Suprapubic skin (tissue), 4 donors: ENCODE measurements at regions not wholly inside any gene's neighbourhood (a gene's known extent, or its start where the extent isn't known, plus 50 kb on each side); places are given as distances from the start of the nearest gene placed in this dataset.

Experiments
- EP300 ChIP-seq: sonication (generic); formaldehyde crosslinking; IDR thresholded peaks from one replicate; pipeline ENCODE4 v1.6.1; 2017; ENCODE audit warnings: antibody characterized with exemption
- POLR2A ChIP-seq, 2 donors: fragments of 450-650 bp; IDR thresholded peaks; one replicate each; pipeline ENCODE4 v1.6.1; 2017; ENCODE audit warnings: antibody characterized with exemption in 2 of 2, mild to moderate bottlenecking in 2 of 2, moderate library complexity in 2 of 2
- POLR2AphosphoS5 ChIP-seq, 3 donors: sonication (generic); formaldehyde crosslinking; IDR thresholded peaks; one replicate each; pipeline ENCODE4 v1.6.1; 2017; ENCODE audit warnings: antibody characterized with exemption in 3 of 3
- TF ChIP-seq, protein P1 (sequence below), 2 donors: fragments of 200-600 bp in 1 of 2; fragments of 450-650 bp in 1 of 2; sonication (generic) in 1 of 2; IDR thresholded peaks; one replicate each; pipeline ENCODE4 v1.5.1; 2016 to 2019; ENCODE audit warnings: antibody characterized with exemption in 2 of 2, mild to moderate bottlenecking in 1 of 2, moderate library complexity in 1 of 2

DNA sequence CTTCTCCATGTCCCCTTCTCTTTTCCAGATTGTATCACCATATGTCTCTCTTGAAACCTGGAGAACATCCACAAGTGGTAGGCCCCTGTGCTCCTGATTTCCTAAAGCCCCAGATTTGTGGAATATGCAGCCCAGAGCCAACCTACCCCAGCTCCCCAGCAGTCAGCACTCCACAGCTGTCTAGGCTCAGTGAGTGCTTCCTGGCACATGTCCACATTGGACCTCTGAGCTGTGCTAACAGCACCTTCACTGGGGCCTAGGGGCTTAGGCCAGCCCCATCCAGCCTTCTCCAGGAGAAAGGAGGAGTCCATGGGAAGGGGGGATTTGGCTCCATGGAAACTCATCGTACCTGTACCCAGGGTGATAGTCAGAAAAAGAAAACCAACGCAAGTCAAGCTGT, 192.7 kb downstream of the FGFR2 start:
- TF ChIP-seq, protein P1, sequence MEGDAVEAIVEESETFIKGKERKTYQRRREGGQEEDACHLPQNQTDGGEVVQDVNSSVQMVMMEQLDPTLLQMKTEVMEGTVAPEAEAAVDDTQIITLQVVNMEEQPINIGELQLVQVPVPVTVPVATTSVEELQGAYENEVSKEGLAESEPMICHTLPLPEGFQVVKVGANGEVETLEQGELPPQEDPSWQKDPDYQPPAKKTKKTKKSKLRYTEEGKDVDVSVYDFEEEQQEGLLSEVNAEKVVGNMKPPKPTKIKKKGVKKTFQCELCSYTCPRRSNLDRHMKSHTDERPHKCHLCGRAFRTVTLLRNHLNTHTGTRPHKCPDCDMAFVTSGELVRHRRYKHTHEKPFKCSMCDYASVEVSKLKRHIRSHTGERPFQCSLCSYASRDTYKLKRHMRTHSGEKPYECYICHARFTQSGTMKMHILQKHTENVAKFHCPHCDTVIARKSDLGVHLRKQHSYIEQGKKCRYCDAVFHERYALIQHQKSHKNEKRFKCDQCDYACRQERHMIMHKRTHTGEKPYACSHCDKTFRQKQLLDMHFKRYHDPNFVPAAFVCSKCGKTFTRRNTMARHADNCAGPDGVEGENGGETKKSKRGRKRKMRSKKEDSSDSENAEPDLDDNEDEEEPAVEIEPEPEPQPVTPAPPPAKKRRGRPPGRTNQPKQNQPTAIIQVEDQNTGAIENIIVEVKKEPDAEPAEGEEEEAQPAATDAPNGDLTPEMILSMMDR (IDR thresholded peaks at IDR 0.05) = no peak
- TF ChIP-seq POLR2A (IDR thresholded peaks at IDR 0.05) (no peak), EP300 (no peak), POLR2AphosphoS5 (IDR thresholded peaks at IDR 0.05) (no peak)
